ENCODE measurements at regions not wholly inside any gene's neighbourhood (a gene's known extent, or its start where the extent isn't known, plus 50 kb on each side); places are given as distances from the start of the nearest gene placed in this dataset.

DNA sequence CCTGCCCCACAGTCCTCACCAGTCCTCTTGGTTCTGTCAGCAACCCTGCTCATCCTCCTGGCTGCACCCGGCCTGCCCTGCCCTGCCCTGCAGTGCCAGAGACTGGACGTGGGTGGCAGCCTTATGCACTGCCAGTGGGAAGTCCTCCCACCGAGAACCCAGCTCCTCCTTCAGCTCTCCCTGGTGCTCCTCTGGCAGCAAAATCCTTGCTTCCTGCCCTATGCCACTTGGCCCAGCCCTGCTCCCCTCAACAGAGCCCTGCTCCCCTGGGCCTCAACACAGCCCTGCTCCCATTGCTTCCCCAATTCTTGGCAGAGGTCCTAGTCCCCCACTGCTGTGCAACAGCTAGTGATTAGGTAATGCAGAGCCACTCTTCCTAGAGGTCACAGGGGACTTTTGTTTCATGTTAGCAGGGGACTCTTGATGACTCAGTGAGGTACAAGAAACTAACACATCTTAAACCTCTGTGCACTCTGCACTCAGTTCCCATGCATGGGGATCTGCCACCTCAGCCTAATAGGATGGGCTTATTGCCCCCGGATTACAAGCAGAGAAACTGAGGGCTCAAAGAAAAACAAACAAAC lies 58.0 kb upstream of the EDAR start:
- TF ChIP-seq ZFX (IDR thresholded peaks at IDR 0.05), result no peak
- TF ChIP-seq, protein P1, sequence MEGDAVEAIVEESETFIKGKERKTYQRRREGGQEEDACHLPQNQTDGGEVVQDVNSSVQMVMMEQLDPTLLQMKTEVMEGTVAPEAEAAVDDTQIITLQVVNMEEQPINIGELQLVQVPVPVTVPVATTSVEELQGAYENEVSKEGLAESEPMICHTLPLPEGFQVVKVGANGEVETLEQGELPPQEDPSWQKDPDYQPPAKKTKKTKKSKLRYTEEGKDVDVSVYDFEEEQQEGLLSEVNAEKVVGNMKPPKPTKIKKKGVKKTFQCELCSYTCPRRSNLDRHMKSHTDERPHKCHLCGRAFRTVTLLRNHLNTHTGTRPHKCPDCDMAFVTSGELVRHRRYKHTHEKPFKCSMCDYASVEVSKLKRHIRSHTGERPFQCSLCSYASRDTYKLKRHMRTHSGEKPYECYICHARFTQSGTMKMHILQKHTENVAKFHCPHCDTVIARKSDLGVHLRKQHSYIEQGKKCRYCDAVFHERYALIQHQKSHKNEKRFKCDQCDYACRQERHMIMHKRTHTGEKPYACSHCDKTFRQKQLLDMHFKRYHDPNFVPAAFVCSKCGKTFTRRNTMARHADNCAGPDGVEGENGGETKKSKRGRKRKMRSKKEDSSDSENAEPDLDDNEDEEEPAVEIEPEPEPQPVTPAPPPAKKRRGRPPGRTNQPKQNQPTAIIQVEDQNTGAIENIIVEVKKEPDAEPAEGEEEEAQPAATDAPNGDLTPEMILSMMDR (conservative IDR thresholded peaks at IDR 0.05), result no peak
- no peak overlapping the region; the same call in 1 of the 2 replicates for H3K27ac ChIP-seq

DNA sequence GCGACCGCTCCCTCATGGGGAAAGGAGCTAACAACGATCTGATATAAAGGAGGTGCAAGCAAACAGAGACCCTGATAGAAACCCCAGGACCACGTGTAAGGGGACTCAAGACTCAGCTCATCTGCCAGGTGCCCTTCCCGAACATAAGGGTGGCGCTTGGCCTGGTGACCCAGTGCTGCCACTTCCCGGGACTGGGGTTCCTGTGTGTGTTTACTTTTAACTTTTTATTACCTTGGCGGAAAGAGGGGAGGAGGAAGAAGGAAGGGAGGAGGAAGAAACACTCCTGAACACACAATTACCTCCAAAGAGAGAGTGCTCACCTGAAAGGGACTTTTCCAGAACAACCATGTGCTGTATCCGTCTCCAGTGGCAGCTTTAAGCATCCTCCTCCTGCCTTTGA lies 56.5 kb upstream of the EDAR start:
- TF ChIP-seq, protein P1 (conservative IDR thresholded peaks at IDR 0.05), result no peak
- no peak for TF ChIP-seq ZFX (IDR thresholded peaks at IDR 0.05)
- peak overlapping the region; percentile 49 for H3K27ac ChIP-seq

GRCh38 chr2:109038992-109039391 lies 50.0 kb upstream of the EDAR start:
- H3K27ac ChIP-seq, result no peak overlapping the region
- no peak for TF ChIP-seq ZFX (IDR thresholded peaks at IDR 0.05)
- TF ChIP-seq, protein P1 (conservative IDR thresholded peaks at IDR 0.05), result no peak
